ENCODE measurements at regions not wholly inside any gene's neighbourhood (a gene's known extent, or its start where the extent isn't known, plus 50 kb on each side); places are given as distances from the start of the nearest gene placed in this dataset.

DNA sequence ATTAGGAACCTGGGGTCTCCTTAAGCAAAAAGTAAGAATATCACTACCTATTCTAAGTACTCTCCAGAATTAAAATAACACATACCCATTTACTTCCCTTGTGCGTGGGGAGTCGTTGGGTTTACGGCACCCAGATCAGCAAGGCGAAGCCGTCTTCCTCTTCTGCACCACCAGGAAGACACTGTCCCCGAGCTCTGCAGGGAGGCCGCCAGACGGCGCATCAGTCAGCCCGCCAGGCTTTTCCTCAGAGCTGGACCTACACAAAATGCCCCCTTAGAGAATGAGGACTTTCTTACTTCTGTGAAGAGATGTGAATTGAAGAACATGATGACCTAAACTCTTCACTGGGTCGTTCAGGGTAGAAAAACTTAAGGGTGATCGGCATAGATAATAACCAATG is 526.5 kb downstream of the GALR1 start:
- FAIRE-seq = no peak
- TF ChIP-seq MZF1 (CRISPR knock-in tag; IDR thresholded peaks at IDR 0.05; ENCODE audit: borderline replicate concordance) (no peak), DPF2 (CRISPR knock-in tag; IDR thresholded peaks at IDR 0.05; ENCODE audit: borderline replicate concordance, low read depth) (no peak), ZNF746 (CRISPR knock-in tag; IDR thresholded peaks at IDR 0.05) (no peak), ZNF672 (CRISPR knock-in tag; IDR thresholded peaks at IDR 0.05) (no peak), PHF21A (CRISPR knock-in tag; IDR thresholded peaks at IDR 0.05) (no peak), MAZ (IDR thresholded peaks at IDR 0.05; ENCODE audit: borderline replicate concordance, low read depth, low read length) (no peak), MAZ (CRISPR knock-in tag; IDR thresholded peaks at IDR 0.05; ENCODE audit: low read depth) (no peak), ZNF703 (CRISPR knock-in tag; IDR thresholded peaks at IDR 0.05; ENCODE audit: borderline replicate concordance) (no peak)
- TF ChIP-seq, protein P1, sequence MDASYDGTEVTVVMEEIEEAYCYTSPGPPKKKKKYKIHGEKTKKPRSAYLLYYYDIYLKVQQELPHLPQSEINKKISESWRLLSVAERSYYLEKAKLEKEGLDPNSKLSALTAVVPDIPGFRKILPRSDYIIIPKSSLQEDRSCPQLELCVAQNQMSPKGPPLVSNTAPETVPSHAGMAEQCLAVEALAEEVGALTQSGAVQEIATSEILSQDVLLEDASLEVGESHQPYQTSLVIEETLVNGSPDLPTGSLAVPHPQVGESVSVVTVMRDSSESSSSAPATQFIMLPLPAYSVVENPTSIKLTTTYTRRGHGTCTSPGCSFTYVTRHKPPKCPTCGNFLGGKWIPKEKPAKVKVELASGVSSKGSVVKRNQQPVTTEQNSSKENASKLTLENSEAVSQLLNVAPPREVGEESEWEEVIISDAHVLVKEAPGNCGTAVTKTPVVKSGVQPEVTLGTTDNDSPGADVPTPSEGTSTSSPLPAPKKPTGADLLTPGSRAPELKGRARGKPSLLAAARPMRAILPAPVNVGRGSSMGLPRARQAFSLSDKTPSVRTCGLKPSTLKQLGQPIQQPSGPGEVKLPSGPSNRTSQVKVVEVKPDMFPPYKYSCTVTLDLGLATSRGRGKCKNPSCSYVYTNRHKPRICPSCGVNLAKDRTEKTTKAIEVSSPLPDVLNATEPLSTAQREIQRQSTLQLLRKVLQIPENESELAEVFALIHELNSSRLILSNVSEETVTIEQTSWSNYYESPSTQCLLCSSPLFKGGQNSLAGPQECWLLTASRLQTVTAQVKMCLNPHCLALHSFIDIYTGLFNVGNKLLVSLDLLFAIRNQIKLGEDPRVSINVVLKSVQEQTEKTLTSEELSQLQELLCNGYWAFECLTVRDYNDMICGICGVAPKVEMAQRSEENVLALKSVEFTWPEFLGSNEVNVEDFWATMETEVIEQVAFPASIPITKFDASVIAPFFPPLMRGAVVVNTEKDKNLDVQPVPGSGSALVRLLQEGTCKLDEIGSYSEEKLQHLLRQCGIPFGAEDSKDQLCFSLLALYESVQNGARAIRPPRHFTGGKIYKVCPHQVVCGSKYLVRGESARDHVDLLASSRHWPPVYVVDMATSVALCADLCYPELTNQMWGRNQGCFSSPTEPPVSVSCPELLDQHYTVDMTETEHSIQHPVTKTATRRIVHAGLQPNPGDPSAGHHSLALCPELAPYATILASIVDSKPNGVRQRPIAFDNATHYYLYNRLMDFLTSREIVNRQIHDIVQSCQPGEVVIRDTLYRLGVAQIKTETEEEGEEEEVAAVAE (CRISPR knock-in tag; IDR thresholded peaks at IDR 0.05; ENCODE audit: borderline replicate concordance) = no peak
- TF ChIP-seq, protein P2, sequence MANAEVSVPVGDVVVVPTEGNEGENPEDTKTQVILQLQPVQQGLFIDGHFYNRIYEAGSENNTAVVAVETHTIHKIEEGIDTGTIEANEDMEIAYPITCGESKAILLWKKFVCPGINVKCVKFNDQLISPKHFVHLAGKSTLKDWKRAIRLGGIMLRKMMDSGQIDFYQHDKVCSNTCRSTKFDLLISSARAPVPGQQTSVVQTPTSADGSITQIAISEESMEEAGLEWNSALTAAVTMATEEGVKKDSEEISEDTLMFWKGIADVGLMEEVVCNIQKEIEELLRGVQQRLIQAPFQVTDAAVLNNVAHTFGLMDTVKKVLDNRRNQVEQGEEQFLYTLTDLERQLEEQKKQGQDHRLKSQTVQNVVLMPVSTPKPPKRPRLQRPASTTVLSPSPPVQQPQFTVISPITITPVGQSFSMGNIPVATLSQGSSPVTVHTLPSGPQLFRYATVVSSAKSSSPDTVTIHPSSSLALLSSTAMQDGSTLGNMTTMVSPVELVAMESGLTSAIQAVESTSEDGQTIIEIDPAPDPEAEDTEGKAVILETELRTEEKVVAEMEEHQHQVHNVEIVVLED (CRISPR knock-in tag; IDR thresholded peaks at IDR 0.05; ENCODE audit: borderline replicate concordance) = no peak
- TF ChIP-seq, protein P3, sequence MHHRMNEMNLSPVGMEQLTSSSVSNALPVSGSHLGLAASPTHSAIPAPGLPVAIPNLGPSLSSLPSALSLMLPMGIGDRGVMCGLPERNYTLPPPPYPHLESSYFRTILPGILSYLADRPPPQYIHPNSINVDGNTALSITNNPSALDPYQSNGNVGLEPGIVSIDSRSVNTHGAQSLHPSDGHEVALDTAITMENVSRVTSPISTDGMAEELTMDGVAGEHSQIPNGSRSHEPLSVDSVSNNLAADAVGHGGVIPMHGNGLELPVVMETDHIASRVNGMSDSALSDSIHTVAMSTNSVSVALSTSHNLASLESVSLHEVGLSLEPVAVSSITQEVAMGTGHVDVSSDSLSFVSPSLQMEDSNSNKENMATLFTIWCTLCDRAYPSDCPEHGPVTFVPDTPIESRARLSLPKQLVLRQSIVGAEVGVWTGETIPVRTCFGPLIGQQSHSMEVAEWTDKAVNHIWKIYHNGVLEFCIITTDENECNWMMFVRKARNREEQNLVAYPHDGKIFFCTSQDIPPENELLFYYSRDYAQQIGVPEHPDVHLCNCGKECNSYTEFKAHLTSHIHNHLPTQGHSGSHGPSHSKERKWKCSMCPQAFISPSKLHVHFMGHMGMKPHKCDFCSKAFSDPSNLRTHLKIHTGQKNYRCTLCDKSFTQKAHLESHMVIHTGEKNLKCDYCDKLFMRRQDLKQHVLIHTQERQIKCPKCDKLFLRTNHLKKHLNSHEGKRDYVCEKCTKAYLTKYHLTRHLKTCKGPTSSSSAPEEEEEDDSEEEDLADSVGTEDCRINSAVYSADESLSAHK (CRISPR knock-in tag; IDR thresholded peaks at IDR 0.05; ENCODE audit: borderline replicate concordance) = no peak
- TF ChIP-seq, protein P4, sequence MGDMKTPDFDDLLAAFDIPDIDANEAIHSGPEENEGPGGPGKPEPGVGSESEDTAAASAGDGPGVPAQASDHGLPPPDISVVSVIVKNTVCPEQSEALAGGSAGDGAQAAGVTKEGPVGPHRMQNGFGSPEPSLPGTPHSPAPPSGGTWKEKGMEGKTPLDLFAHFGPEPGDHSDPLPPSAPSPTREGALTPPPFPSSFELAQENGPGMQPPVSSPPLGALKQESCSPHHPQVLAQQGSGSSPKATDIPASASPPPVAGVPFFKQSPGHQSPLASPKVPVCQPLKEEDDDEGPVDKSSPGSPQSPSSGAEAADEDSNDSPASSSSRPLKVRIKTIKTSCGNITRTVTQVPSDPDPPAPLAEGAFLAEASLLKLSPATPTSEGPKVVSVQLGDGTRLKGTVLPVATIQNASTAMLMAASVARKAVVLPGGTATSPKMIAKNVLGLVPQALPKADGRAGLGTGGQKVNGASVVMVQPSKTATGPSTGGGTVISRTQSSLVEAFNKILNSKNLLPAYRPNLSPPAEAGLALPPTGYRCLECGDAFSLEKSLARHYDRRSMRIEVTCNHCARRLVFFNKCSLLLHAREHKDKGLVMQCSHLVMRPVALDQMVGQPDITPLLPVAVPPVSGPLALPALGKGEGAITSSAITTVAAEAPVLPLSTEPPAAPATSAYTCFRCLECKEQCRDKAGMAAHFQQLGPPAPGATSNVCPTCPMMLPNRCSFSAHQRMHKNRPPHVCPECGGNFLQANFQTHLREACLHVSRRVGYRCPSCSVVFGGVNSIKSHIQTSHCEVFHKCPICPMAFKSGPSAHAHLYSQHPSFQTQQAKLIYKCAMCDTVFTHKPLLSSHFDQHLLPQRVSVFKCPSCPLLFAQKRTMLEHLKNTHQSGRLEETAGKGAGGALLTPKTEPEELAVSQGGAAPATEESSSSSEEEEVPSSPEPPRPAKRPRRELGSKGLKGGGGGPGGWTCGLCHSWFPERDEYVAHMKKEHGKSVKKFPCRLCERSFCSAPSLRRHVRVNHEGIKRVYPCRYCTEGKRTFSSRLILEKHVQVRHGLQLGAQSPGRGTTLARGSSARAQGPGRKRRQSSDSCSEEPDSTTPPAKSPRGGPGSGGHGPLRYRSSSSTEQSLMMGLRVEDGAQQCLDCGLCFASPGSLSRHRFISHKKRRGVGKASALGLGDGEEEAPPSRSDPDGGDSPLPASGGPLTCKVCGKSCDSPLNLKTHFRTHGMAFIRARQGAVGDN (CRISPR knock-in tag; IDR thresholded peaks at IDR 0.05) = no peak

More for the DNA sequence above, 526.5 kb downstream of the GALR1 start:
- no peak overlapping the region for H3K4me2 ChIP-seq (ENCODE audit: low read depth, low read length)
- H3K27me3 ChIP-seq (ENCODE audit: control insufficient read depth in 1 of 2, insufficient read depth in 2 of 2, low read length in 2 of 2) = no peaks in the 10 kb centered on the region
- no peaks in the 10 kb centered on the region for H4K20me1 ChIP-seq (ENCODE audit: insufficient read depth, low read length)
- H3K9me3 ChIP-seq (ENCODE audit: low read length) = no peaks in the 10 kb centered on the region
- BruUV-seq (replicated peaks) = no TSS peak
- H3K36me3 ChIP-seq (replicated peaks in 1 of 2; ENCODE audit: control insufficient read depth in 1 of 2, insufficient read depth in 2 of 2, low read length in 2 of 2) = no peaks in the 10 kb centered on the region
- ChIA-PET CTCF (ENCODE audit: low intra/inter-chr PET ratio, low total read pairs) (no interaction called here), POLR2A (no interaction called here)
- no peak overlapping the region for H2AFZ ChIP-seq (ENCODE audit: low read length)
- ATAC-seq (no peak), DNase-seq (ENCODE audit: low spot score) (no peak)
- no peak overlapping the region for H3K4me3 ChIP-seq (replicated peaks in 1 of 3; ENCODE audit: insufficient read depth in 1 of 3, low read depth in 2 of 3, low read length in 3 of 3)
- intact Hi-C loops (cut with micrococcal nuclease; ENCODE audit: unreplicated experiment) (no loop called here), in situ Hi-C loops (cut with HindIII; ENCODE audit: extremely low pct_ligation_motif_present, low pct_unique_long_range_greater_than_20kb) (no loop called here)
- WGBS (ENCODE audit: low lambda C conversion rate) = 35% methylated on average over 12 of the region's 12 CpGs
- no peak overlapping the region for H3K9ac ChIP-seq (ENCODE audit: insufficient read depth, low read depth, low read length)
- no peak overlapping the region for H3K27ac ChIP-seq (ENCODE audit: extremely low read length, insufficient read depth, low read length)
- no peaks in the 10 kb centered on the region for H3K4me1 ChIP-seq (ENCODE audit: insufficient read depth, low read length)
- no peaks in the 10 kb centered on the region for H3K79me2 ChIP-seq (ENCODE audit: insufficient read depth, low read length)

All from HepG2 (cell line).